ENCODE measurements at regions not wholly inside any gene's neighbourhood (a gene's known extent, or its start where the extent isn't known, plus 50 kb on each side); places are given as distances from the start of the nearest gene placed in this dataset.

DNA sequence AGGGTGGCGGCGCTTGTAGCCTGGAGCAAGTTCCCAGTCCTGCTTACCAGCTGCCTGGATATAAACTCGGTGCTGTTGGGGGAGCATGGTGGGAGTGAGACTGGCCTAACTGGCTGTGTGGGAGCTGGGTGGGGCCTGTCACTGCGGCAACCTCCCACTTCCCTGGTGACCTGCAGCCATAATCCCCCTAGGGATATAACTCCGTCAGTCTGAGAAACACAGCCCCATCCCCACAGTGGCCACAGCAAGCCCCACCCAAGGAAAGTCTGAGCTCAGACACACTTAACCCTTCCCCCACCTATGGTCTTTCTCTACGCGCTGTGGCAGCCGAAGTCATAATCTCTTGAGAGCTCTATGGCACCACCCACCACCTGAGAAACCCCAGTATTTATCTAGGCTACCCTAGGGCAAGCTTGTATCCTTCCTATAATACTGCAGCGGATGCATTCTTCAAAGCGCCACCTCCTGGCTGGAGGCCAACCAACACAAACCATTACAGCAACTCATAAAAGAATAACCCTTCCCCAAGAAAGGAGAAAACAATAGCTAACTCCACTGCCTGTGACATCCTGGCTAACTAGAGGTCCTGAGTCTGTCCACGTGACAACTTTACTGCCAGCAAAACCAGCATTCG lies 57.4 kb downstream of the ZNF648 start:
- no peaks in the 10 kb centered on the region for H3K9me3 ChIP-seq (ENCODE audit: insufficient read depth, low read depth, low read length)
- H3K27me3 ChIP-seq (ENCODE audit: insufficient read depth, low read length), result no peaks in the 10 kb centered on the region
- H3K9ac ChIP-seq (ENCODE audit: low read depth, low read length), result no peak overlapping the region
- H3K4me1 ChIP-seq (ENCODE audit: insufficient read depth, low read length), result no peaks in the 10 kb centered on the region
- H3K4me3 ChIP-seq (ENCODE audit: low read length), result no peak overlapping the region
- no peak overlapping the region for H3K27ac ChIP-seq (ENCODE audit: low read length)
- no peaks in the 10 kb centered on the region for H3K36me3 ChIP-seq (ENCODE audit: insufficient read depth, low read depth, low read length)

GRCh38 chr1:182003025-182003725 lies 58.3 kb downstream of the ZNF648 start:
- Histone ChIP-seq H3K27me3 (ENCODE audit: insufficient read depth, low read length) (no peaks in the 10 kb centered on the region), H3K4me1 (ENCODE audit: insufficient read depth, low read length) (no peaks in the 10 kb centered on the region), H3K27ac (ENCODE audit: low read length) (no peak overlapping the region), H3K36me3 (ENCODE audit: insufficient read depth, low read depth, low read length) (no peaks in the 10 kb centered on the region), H3K9ac (ENCODE audit: low read depth, low read length) (no peak overlapping the region), H3K4me3 (ENCODE audit: low read length) (no peak overlapping the region), H3K9me3 (ENCODE audit: insufficient read depth, low read depth, low read length) (no peaks in the 10 kb centered on the region)

DNA sequence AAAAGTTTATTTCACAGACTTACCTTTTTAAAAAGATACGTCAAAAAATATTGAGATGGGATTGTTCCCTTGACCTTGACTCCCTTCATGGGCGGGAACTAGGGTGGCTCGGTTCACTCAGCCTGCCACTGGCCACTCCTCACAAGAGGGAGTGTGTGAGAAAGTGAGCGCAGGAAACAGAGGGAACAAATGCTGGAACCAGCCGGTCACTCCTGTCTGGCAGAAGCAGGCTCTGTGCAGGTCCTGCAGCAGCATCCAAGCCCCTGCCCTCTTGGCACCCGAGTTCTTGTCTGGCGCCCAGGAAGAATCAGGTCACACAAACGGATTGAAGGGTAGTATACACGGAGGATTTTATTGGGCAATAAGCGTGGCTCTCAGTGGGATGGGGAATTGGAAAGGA lies 58.9 kb downstream of the ZNF648 start:
- Histone ChIP-seq H3K27me3 (ENCODE audit: insufficient read depth, low read length) (no peaks in the 10 kb centered on the region), H3K27ac (ENCODE audit: low read length) (no peak overlapping the region), H3K4me3 (ENCODE audit: low read length) (no peak overlapping the region), H3K4me1 (ENCODE audit: insufficient read depth, low read length) (no peaks in the 10 kb centered on the region), H3K9me3 (ENCODE audit: insufficient read depth, low read depth, low read length) (no peaks in the 10 kb centered on the region), H3K36me3 (ENCODE audit: insufficient read depth, low read depth, low read length) (no peaks in the 10 kb centered on the region), H3K9ac (ENCODE audit: low read depth, low read length) (no peak overlapping the region)

DNA sequence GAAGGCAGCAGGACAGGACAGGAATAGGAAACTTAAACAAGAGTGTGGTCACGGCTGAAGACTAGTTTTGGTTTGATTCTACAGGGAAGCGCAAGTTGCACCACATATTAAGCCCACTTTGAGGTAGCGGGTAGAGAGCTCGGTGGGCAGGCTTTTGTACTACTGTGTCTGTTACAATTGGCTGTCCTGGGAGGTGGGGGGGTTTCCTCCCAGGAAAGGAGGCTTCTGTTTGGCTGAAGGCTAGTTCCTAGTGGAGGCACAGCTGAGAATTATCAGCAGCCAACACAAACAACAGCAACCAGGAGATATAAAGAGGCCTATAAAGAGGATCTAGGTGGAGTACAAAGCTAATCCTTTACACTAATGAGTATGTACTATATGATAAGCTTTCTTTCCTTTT lies 62.7 kb downstream of the ZNF648 start:
- H3K4me1 ChIP-seq (ENCODE audit: insufficient read depth, low read length), result no peaks in the 10 kb centered on the region
- no peaks in the 10 kb centered on the region for H3K9me3 ChIP-seq (ENCODE audit: insufficient read depth, low read depth, low read length)
- no peak overlapping the region for H3K4me3 ChIP-seq (ENCODE audit: low read length)
- no peaks in the 10 kb centered on the region for H3K36me3 ChIP-seq (ENCODE audit: insufficient read depth, low read depth, low read length)
- no peak overlapping the region for H3K27ac ChIP-seq (ENCODE audit: low read length)
- H3K9ac ChIP-seq (ENCODE audit: low read depth, low read length), result no peak overlapping the region
- H3K27me3 ChIP-seq (ENCODE audit: insufficient read depth, low read length), result no peaks in the 10 kb centered on the region

- no peaks in the 10 kb centered on the region for H3K36me3 ChIP-seq (ENCODE audit: insufficient read depth, low read depth, low read length)
Measured at GRCh38 chr1:181992072-181992471, 69.4 kb downstream of the ZNF648 start.

DNA sequence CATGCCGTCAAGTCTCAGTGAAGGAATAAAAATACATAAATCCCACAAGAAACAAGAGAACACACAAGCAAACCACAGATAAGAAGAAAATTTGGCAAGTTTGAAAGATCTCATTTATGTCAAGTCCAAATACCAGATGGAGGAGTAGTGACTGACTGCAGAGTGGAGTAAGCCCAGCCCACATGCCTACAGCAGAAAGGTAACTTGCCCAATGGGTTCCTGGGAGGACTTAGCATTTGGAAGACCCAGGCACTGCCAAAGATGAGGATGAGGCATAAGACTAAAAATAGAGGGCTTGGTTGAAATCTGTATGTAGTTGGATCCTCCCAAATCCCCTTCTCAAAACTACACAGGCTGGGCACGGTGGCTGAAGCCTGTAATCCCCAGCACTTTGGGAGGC lies 70.8 kb downstream of the ZNF648 start:
- H3K36me3 ChIP-seq (ENCODE audit: insufficient read depth, low read depth, low read length), result no peaks in the 10 kb centered on the region
- no peak overlapping the region for H3K27ac ChIP-seq (ENCODE audit: low read length)
- H3K4me1 ChIP-seq (ENCODE audit: insufficient read depth, low read length), result peaks cover 5% of the 10 kb centered on the region; the same call in 1 of the 2 replicates
- no peak overlapping the region for H3K4me3 ChIP-seq (ENCODE audit: low read length)
- no peaks in the 10 kb centered on the region for H3K27me3 ChIP-seq (ENCODE audit: insufficient read depth, low read length)
- H3K9ac ChIP-seq (ENCODE audit: low read depth, low read length), result no peak overlapping the region
- no peaks in the 10 kb centered on the region for H3K9me3 ChIP-seq (ENCODE audit: insufficient read depth, low read depth, low read length)

More at GRCh38 chr1:181992072-181992471, 69.4 kb downstream of the ZNF648 start:
- Histone ChIP-seq H3K27me3 (ENCODE audit: insufficient read depth, low read length) (no peaks in the 10 kb centered on the region), H3K4me3 (ENCODE audit: low read length) (no peak overlapping the region), H3K4me1 (ENCODE audit: insufficient read depth, low read length) (no peaks in the 10 kb centered on the region), H3K27ac (ENCODE audit: low read length) (no peak overlapping the region), H3K9me3 (ENCODE audit: insufficient read depth, low read depth, low read length) (no peaks in the 10 kb centered on the region), H3K9ac (ENCODE audit: low read depth, low read length) (no peak overlapping the region)

DNA sequence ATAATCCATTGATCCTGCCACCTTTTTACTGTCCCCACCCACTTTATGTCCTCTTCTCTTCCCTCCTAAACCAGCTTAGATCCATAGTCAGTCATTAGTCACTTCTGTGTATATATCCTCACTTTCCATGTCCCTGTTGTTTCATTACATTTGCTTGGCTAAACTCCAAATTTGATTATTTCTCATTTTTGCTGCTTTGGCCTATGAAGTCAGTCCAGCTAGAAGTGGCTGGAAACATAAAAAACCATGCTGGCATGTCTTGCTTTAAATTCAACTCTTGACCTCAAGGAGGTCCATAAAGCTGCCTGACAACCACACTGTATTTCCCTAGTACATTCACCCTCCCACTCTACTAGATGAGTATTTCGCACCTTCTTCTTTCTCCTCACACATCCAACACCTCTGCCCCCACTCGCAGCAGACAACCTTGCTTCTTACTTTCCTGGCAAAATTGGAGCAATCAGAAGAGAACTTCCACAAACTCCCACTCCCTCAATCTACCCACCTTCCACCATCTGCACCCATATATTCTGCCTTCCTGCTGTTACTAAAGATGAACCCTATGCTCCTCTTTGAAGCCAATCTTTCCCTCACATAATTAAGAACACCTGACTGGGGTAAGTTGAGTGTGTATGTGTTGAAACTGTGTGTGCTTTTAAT lies 72.1 kb downstream of the ZNF648 start:
- peaks cover 5% of the 10 kb centered on the region; the same call in 1 of the 2 replicates for H3K4me1 ChIP-seq (ENCODE audit: insufficient read depth, low read length)
- no peaks in the 10 kb centered on the region for H3K27me3 ChIP-seq (ENCODE audit: insufficient read depth, low read length)
- no peak overlapping the region for H3K4me3 ChIP-seq (ENCODE audit: low read length)
- H3K36me3 ChIP-seq (ENCODE audit: insufficient read depth, low read depth, low read length), result no peaks in the 10 kb centered on the region
- no peaks in the 10 kb centered on the region for H3K9me3 ChIP-seq (ENCODE audit: insufficient read depth, low read depth, low read length)
- H3K9ac ChIP-seq (ENCODE audit: low read depth, low read length), result no peak overlapping the region
- H3K27ac ChIP-seq (ENCODE audit: low read length), result no peak overlapping the region

DNA sequence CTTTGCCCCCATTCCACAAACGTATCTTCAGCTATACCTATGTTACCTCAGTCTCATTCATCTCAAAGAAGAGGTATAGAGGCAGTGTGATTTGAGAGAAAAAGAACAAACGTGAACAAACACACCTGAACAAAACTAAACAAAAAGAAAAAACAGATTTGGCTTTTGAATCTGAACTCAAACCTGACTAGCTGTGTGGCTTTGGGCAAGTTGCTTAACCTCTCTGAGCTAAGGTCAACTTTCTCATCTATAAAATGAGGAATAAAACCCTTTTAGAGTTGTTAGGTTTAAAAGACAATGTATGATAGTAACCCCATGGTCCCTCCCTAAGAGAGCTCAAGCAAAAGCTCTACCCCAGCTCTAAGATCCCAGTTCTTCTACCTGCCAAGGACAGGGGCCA lies 73.5 kb downstream of the ZNF648 start:
- H3K4me1 ChIP-seq (ENCODE audit: insufficient read depth, low read length), result peaks cover 5% of the 10 kb centered on the region; the same call in 1 of the 2 replicates
- no peak overlapping the region for H3K27ac ChIP-seq (ENCODE audit: low read length)
- H3K9me3 ChIP-seq (ENCODE audit: insufficient read depth, low read depth, low read length), result no peaks in the 10 kb centered on the region
- no peak overlapping the region for H3K9ac ChIP-seq (ENCODE audit: low read depth, low read length)
- H3K36me3 ChIP-seq (ENCODE audit: insufficient read depth, low read depth, low read length), result no peaks in the 10 kb centered on the region
- H3K27me3 ChIP-seq (ENCODE audit: insufficient read depth, low read length), result no peaks in the 10 kb centered on the region
- no peak overlapping the region for H3K4me3 ChIP-seq (ENCODE audit: low read length)

DNA sequence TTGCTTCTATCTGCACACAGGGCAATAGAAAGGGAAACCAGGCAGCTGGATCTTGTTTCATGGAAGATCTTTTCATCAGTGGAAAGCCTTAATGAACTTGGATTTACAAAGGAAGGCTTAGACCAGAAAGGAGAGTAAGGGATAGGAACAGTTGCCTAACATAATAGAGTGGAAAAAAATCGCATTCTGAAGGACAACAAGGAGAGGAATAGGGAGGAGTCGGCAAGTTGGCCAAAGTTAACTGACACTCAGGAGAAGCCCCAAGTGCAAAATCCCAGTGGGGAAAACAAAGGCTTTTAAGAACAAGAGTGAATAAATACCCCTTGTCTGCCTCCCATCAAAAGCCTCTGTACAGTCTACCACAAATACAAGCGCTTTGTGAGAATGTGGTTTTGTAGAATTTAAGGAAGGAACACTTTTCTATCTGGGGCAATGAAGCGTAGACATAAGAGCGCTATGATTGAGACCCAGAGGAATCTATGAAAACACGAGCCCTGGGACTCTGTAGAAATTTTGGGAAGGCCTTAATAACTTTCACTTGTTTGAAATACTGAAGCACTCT lies 74.1 kb downstream of the ZNF648 start:
- Histone ChIP-seq H3K9me3 (ENCODE audit: insufficient read depth, low read depth, low read length) (no peaks in the 10 kb centered on the region), H3K36me3 (ENCODE audit: insufficient read depth, low read depth, low read length) (no peaks in the 10 kb centered on the region), H3K27ac (ENCODE audit: low read length) (no peak overlapping the region), H3K4me1 (ENCODE audit: insufficient read depth, low read length) (peaks cover 5% of the 10 kb centered on the region; the same call in 1 of the 2 replicates), H3K27me3 (ENCODE audit: insufficient read depth, low read length) (no peaks in the 10 kb centered on the region), H3K4me3 (ENCODE audit: low read length) (no peak overlapping the region), H3K9ac (ENCODE audit: low read depth, low read length) (no peak overlapping the region)

DNA sequence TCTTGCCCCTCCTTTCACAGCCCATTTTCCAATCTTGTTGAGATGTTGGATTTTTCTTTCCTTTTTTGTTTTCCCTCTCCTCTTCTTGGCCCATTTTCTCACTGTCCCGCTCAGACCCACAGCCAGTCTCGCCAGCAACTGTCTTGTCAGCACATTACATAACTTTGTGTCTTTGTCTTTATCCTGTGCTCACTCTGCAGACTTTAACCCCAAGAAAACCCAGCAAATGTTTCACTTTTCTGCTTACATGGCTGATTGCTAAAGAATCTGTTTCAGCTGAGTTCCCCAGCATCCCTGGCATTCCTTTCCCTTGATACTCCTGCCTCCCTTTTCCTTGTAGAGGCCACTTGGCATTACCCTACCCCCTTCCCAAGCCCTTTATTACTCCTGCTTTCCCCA lies 74.6 kb downstream of the ZNF648 start:
- Histone ChIP-seq H3K9me3 (ENCODE audit: insufficient read depth, low read depth, low read length) (no peaks in the 10 kb centered on the region), H3K9ac (ENCODE audit: low read depth, low read length) (no peak overlapping the region), H3K27me3 (ENCODE audit: insufficient read depth, low read length) (no peaks in the 10 kb centered on the region), H3K27ac (ENCODE audit: low read length) (no peak overlapping the region), H3K36me3 (ENCODE audit: insufficient read depth, low read depth, low read length) (no peaks in the 10 kb centered on the region), H3K4me3 (ENCODE audit: low read length) (no peak overlapping the region), H3K4me1 (ENCODE audit: insufficient read depth, low read length) (peaks cover 5% of the 10 kb centered on the region; the same call in 1 of the 2 replicates)

DNA sequence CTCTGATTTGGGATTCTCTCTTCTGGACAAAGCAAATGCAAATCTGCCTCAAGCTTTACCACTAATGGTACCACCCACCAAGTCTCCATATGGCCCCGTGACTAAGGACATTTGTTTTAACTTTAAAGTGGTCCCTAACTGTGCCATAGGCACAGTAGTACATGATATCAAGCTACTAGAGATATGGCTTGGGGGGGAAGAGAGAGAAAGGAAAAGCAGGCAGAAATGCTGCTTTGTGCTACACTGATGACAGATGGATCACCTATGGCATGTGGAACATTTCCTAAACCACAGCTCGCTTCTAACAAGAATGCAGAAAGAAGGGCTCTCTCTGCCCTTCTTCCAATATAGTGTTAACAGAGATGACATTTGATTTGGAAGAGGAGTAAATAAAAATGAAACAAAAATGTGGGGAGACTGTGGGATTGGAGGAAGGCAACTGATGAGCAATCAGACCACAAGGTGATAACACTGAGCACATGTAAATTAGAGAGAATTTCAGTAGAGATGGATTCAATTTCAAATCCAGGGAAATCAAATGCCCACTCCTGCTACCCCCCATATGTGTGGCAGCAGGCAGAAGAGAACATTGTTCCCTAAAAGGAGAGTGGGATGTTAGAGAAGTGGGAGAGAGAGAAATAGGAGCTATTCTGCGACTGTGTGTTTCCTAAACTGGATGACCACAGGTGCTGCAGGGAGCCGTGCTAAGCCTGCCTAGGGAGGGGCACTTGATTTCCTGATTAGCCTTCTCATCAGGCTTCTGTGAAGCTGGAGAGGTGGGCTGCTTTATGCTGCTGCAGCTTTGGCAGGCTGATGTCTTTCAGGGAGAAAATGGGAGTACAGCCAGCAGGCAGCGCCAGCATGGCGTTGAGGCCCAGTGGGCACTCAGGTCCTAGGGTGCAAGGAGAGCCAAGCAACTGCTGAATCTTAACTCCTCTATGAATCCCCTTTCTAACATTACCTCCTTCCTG lies 75.3 kb downstream of the ZNF648 start:
- Histone ChIP-seq H3K4me3 (ENCODE audit: low read length) (no peak overlapping the region), H3K36me3 (ENCODE audit: insufficient read depth, low read depth, low read length) (no peaks in the 10 kb centered on the region), H3K4me1 (ENCODE audit: insufficient read depth, low read length) (peaks cover 5% of the 10 kb centered on the region; the same call in 1 of the 2 replicates), H3K27me3 (ENCODE audit: insufficient read depth, low read length) (no peaks in the 10 kb centered on the region), H3K9ac (ENCODE audit: low read depth, low read length) (no peak overlapping the region), H3K9me3 (ENCODE audit: insufficient read depth, low read depth, low read length) (no peaks in the 10 kb centered on the region), H3K27ac (ENCODE audit: low read length) (no peak overlapping the region)

Data from iPS-20b (cell line).